Immature natural killer cell (primary cell): ENCODE measurements at regions not wholly inside any gene's neighbourhood (a gene's known extent, or its start where the extent isn't known, plus 50 kb on each side); places are given as distances from the start of the nearest gene placed in this dataset.
A peak's percentile ranks its signal among the peaks of the same experiment; 100 is the strongest.

ENCODE experiments used
- DNase-seq, 3 donors: peaks; one replicate each; pipeline ENCODE4 v3.0.0; 2022; ENCODE audit warnings: mixed read lengths in 1 of 3
- H3K27ac Mint-ChIP-seq, 6 donors: one replicate each; pipeline ENCODE4 v1.8.0; 2020; ENCODE audit warnings: mixed read lengths in 6 of 6, mild to moderate bottlenecking in 5 of 6, inconsistent platforms in 4 of 6, moderate library complexity in 3 of 6
- H3K27me3 Mint-ChIP-seq, 3 donors: one replicate each; pipeline ENCODE4 v1.8.0; 2020 to 2021; ENCODE audit warnings: low read depth in 3 of 3, mild to moderate bottlenecking in 3 of 3, mixed read lengths in 3 of 3, moderate library complexity in 3 of 3, inconsistent platforms in 1 of 3
- H3K36me3 Mint-ChIP-seq, 3 donors: one replicate each; pipeline ENCODE4 v1.8.0; 2020; ENCODE audit warnings: mixed read lengths in 3 of 3, inconsistent platforms in 2 of 3, mild to moderate bottlenecking in 2 of 3
- H3K4me1 Mint-ChIP-seq, 2 donors: one replicate each; pipeline ENCODE4 v1.8.0; 2020; ENCODE audit warnings: inconsistent platforms in 2 of 2, mild to moderate bottlenecking in 2 of 2, mixed read lengths in 2 of 2, moderate library complexity in 1 of 2
- H3K4me3 Mint-ChIP-seq, 5 donors: one replicate each; pipeline ENCODE4 v1.8.0; 2020; ENCODE audit warnings: mild to moderate bottlenecking in 5 of 5, mixed read lengths in 5 of 5, inconsistent platforms in 3 of 5, moderate library complexity in 3 of 5
- H3K9me3 Mint-ChIP-seq, 6 donors: one replicate each; pipeline ENCODE4 v1.8.0; 2020; ENCODE audit warnings: mild to moderate bottlenecking in 6 of 6, mixed read lengths in 6 of 6, inconsistent platforms in 4 of 6, moderate library complexity in 3 of 6

DNA sequence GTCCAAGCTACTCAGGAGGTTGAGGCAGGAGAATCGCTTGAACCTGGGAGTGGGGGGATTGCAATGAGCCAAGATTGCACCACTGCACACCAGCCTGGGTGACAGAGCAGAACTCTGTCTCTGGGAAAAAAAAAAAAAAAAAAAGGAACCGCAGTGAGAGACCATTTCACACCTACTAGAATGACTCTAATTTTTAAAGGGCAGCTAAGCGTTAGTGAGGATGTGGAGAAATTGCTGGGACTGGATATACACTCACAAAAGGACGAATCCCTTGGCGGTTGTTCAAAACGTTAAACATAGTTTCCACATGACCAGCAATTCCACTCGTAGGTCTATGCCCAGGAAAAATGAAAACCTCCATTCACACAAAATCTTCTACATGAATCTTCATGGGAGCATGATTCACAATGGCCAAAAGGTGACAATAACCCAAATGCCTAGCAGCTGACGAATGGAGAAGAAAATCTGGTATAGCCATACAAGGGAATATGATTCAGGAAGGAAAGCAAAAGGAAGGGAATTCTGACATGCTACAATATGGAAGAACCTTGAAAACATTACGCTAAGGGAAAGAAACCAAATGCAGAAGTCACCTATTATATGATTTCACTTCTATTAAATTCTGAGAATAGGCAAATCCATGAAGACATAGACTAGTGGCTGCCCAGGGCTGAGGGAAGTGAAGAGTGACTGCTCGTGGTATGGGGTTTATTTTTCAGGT, 127.0 kb downstream of the CHSY1 start:
- Mint-ChIP-seq H3K27me3 (peaks cover 2 to 8% (median 2%) of the 10 kb centered on the region in 3 donors), H3K9me3 (no peaks in the 10 kb centered on the region), H3K4me3 (peak overlapping the region in 4 of 5 donors; percentile 10 to 46 (median 24)), H3K4me1 (peaks cover 73 to 74% of the 10 kb centered on the region in 2 donors), H3K27ac (peak overlapping the region; percentile 2 to 81 (median 52)), H3K36me3 (peaks cover 0 to 3% (median 0%) of the 10 kb centered on the region in 3 donors)
- DNase-seq: peak in 2 of 3 donors; percentile 18 to 19

DNA sequence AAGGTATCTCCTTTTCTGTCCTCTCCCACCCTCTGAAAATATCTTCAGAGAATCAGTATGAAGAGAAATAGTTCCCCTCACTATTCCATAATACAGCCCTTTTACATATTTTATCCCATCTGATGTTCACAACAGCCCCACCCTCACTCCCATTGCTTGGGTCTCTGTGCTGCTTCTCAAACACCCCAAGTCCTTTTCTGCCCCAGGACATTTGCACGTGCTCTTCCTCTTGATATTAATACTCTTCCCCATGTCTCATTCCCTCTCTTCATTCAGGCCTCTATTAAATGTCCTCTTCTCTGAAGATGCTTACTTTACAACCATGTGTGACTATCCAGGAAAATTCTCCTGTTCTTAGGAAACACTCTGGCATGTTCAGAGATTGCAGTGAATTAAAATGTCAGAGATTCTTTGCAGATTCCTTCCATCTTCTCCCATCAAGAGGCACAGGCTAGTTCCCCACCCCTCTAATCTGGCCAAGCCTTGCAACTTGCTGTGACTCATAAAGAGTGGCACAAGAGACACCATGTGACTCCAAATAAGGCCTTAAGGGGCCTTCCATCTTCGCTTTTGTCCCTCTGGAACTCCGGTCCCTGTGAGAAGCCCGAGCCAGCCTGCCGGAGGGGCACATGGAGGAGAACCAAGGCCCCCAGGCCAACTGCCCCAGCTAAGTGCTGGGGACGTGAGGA, 128.5 kb downstream of the CHSY1 start:
- no peak for DNase-seq
- Mint-ChIP-seq H3K27me3 (peaks cover 2 to 8% (median 2%) of the 10 kb centered on the region in 3 donors), H3K4me3 (peak overlapping the region in 2 of 5 donors; percentile 48 to 55), H3K4me1 (peaks cover 67% of the 10 kb centered on the region in 2 donors), H3K36me3 (peaks cover 0 to 3% (median 0%) of the 10 kb centered on the region in 3 donors), H3K9me3 (no peaks in the 10 kb centered on the region), H3K27ac (peak overlapping the region in 3 of 6 donors; percentile 54 to 79 (median 75))

GRCh38 chr15:101122806-101123205, 129.0 kb downstream of the CHSY1 start:
- peak overlapping the region in 3 of 5 donors; percentile 7 to 82 (median 49) for H3K4me3 Mint-ChIP-seq
- peaks cover 2 to 8% (median 2%) of the 10 kb centered on the region in 3 donors for H3K27me3 Mint-ChIP-seq
- H3K36me3 Mint-ChIP-seq: peaks cover 0 to 3% (median 0%) of the 10 kb centered on the region in 3 donors
- H3K4me1 Mint-ChIP-seq: peaks cover 61 to 62% of the 10 kb centered on the region in 2 donors
- H3K9me3 Mint-ChIP-seq: no peaks in the 10 kb centered on the region
- H3K27ac Mint-ChIP-seq: peak overlapping the region in 2 of 6 donors; percentile 53 to 56
- DNase-seq: no peak

- DNase-seq: no peak
- H3K36me3 Mint-ChIP-seq: peaks cover 0 to 3% (median 0%) of the 10 kb centered on the region in 3 donors
- H3K9me3 Mint-ChIP-seq: no peaks in the 10 kb centered on the region
- peaks cover 0 to 8% (median 2%) of the 10 kb centered on the region in 3 donors for H3K27me3 Mint-ChIP-seq
- peak overlapping the region; percentile 67 to 82 (median 71) for H3K4me3 Mint-ChIP-seq
- H3K4me1 Mint-ChIP-seq: peaks cover 56% of the 10 kb centered on the region in 2 donors
- H3K27ac Mint-ChIP-seq: peak overlapping the region in 5 of 6 donors; percentile 32 to 72 (median 56)
Measured at GRCh38 chr15:101122266-101122665, 129.6 kb downstream of the CHSY1 start.

DNA sequence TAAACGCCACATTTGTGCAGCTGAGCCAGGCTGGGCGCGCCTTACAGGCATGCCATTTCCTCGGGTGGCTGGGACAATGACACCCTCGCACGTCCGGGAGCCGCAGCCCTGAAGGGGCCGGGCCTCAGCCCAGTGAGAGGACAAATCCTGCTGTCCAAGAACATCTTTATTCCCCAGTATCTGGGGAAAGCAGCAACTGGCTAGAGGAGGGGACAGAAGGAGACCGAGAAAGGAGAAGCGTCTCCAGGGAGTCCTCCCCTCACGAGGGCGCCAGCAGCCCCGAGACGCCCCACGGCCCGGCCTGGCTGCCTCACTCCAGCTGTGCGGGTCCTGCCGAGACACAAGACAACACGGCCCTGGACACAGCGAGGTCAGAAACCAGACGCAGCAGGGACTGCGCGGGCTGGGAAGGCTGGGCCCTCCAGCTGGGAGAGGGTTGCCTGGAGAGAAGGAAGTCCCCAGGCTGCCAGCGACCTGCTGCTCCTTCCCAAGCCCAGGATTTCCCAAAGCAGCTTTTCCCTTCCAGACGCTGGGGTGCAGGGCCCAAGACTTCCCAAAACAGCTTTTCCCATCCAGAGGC, 130.2 kb downstream of the CHSY1 start:
- Mint-ChIP-seq H3K9me3 (no peaks in the 10 kb centered on the region), H3K4me1 (peaks cover 49 to 50% of the 10 kb centered on the region in 2 donors), H3K4me3 (peak overlapping the region; percentile 67 to 82 (median 71)), H3K27ac (peak overlapping the region in 4 of 6 donors; percentile 32 to 71 (median 56)), H3K27me3 (peaks cover 0 to 8% (median 2%) of the 10 kb centered on the region in 3 donors), H3K36me3 (peaks cover 0 to 3% (median 0%) of the 10 kb centered on the region in 3 donors)
- peak; percentile 27 to 48 (median 35) for DNase-seq

DNA sequence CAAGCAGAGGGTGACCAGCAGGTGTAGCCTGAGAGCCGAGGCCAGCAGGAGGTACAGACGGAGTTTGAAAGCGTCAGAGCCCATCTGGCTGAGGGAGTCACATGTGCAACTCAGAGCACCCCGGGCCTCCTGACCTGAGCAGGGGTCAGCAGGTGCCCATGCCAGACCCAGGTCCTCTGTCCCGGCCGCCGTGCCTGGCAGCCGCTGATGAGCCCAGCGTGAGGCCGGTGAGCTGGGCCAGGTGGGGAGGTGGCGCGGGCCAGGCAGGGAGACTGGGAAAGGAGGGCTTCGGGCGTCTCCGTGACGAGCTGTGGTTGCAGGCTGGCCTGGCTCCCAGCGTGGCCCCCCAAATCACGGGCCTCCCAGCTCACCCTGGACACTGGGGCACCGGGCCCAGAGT, 130.9 kb downstream of the CHSY1 start:
- DNase-seq: no peak
- H3K27ac Mint-ChIP-seq: no peak overlapping the region

DNA sequence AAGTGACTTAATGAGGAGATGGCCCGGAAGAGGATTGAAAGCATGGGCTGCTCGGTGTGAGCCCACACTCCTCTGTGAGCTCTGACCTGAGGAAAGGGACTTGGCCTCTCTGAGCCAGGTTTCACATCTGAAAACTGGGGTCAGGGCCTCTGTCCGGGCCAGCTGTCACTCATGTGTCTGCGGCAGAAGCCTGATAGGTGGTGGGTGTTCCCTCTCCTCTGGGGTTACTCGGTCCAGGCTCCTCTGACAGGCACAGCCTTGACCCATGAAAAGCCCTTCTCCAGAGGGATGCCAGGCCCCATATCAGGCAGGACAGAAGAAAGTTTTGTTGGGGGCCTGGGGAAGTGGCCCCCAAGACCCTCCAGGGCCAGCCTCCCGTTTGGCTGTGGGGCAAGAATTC, 131.4 kb downstream of the CHSY1 start:
- no peak for DNase-seq
- H3K27ac Mint-ChIP-seq: no peak overlapping the region

More for the DNA sequence above, 130.9 kb downstream of the CHSY1 start:
- Mint-ChIP-seq H3K27me3 (peaks cover 0 to 10% (median 2%) of the 10 kb centered on the region in 3 donors), H3K36me3 (peaks cover 0 to 3% (median 0%) of the 10 kb centered on the region in 3 donors), H3K9me3 (no peaks in the 10 kb centered on the region), H3K4me1 (peaks cover 43 to 44% of the 10 kb centered on the region in 2 donors), H3K4me3 (peak overlapping the region in 2 of 5 donors; percentile 30 to 67)

More for the DNA sequence above, 131.4 kb downstream of the CHSY1 start:
- Mint-ChIP-seq H3K4me3 (peak overlapping the region in 2 of 5 donors; percentile 30 to 35), H3K27me3 (peaks cover 0 to 10% (median 2%) of the 10 kb centered on the region in 3 donors), H3K36me3 (peaks cover 0 to 3% (median 0%) of the 10 kb centered on the region in 3 donors), H3K4me1 (peaks cover 39 to 41% of the 10 kb centered on the region in 2 donors), H3K9me3 (no peaks in the 10 kb centered on the region)
